HG03558 (cell line): ENCODE measurements at regions not wholly inside any gene's neighbourhood (a gene's known extent, or its start where the extent isn't known, plus 50 kb on each side); places are given as distances from the start of the nearest gene placed in this dataset.
"Not testable (repeated sequence)": the region's sequence is repeated elsewhere in the genome, so short reads cannot be mapped to it uniquely, and the experiment has no call there.

Source experiments
- ATAC-seq: cut with Tn5 transposase; IDR thresholded peaks from one replicate; pipeline ENCODE4 v1.9.1; 2021; ENCODE audit warnings: moderate number of reproducible peaks; ENCODE audit not compliant: unreplicated experiment; ENCODE audit errors: extremely low read depth

DNA sequence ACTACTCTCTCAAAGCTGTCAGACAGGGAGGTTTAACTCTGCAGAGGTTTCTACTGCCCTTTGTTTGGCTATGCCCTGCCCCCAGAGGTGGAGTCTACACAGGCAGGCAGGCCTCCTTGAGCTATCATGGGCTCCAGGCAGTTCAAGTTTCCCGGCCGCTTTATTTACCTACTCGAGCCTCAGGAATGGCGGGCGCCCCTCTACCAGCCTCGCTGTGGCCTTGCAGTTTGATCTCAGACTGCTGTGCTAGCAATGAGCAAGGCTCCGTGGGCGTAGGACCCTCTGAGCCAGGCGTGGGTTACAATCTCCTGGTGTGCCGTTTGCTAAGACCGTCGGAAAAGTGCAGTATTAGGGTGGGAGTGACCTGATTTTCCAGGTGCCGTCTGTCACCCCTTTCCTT lies 124.3 kb downstream of the PTCHD1 start:
- not testable (repeated sequence) for ATAC-seq

DNA sequence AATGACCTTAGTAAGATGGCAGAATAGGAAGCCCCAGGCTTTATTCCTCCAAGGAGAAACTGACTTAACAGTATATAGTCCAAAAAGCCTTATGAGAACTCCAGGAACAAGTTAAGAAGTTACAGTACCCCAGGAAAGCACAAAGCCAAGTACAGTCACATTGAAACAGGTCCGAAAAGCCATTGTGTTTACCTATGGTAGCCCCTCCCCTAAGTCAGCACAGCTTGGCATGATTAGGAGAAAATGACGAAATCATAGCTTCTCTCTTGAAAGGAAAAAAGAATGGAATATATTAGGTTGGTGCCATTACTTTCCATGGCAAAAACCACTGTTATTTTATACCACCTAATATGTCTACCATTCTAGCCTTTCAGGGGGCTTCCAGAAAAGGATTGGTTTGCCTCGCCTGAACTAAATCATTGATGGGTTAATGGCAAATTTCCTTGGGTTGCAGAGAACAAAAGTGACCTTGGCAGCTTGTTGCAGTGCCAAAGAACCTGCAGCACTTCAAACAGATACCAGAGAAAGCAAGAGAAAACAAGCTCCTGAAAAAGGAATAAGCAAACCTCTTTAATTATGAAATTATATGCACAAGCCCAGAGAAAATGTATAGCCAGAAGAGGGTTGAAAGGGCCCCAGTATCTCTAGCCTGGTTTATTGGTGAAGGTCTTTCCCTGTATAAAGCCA lies 130.6 kb downstream of the PTCHD1 start:
- ATAC-seq = no peak

DNA sequence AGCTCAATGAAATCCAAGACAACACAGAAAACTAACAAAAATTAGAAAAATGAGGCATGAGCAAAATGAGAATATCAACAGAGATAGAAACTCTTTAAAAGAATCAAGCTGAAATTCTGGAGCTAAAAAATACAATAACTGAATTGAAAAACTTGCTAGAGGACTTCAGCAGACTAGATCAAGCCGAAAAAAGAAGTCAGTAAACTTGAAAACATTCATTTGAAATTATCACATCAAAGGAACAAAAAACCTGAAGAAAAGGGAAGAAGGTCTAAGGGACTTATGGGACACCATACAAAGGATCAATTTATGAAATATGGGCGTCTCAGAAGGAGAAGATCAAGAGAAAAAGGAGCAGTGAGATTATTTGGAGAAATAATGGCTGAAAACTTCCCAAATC lies 131.3 kb downstream of the PTCHD1 start:
- ATAC-seq = no peak

DNA sequence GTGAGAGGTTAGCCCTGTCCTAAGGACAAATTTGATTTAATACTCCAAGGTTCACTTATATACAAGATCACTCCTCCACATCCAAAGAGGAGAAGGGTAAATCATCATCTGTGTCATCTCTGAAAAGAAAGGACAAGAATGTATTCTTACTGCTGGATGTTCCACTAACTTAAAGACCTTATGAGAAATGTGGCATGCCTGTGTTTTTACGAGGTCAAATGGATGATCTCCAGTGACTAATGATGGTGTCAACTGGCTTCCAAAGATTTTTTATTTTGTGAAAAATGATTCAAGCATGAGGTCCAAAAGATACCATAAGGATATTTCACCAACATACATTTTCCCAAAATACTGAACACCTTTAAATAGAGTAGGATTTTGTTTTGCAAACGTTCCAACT lies 143.4 kb downstream of the PTCHD1 start:
- no peak for ATAC-seq

DNA sequence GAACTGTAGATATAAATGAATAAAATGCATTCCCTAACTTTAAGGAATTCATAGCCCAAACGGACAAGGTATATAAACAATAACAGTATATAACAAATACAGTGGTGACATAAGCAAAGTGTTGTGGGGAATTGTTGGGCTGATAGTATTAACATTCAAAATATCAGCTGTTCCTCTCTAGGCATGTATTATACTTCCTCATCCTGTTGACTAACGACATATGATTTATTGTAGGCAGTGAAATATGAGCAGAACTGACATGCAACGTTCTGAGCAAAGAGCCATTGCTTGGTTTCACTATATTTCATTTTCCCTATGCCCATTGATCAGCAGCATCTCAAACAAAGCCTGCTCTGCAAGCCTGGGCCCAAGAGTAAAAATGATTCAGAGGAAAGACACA lies 143.9 kb downstream of the PTCHD1 start:
- no peak for ATAC-seq

DNA sequence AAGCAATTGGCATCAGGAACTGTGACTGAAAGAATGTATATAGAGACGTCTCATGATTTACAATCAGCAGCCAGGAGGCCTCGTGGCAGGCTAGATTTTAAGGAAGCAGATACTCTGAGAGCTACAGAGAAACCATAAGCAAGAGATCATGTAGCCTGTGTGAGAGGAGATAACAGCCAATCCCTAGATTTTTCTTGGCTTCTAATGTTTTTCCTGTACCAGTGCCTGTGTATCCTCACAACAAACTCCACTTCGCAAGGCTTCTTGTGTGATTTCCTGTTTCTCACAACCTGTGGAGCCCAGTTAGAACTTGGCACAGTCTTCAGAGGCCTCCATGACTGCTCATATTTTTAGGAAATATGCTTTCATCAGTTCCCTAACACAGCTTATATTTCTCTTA lies 147.9 kb downstream of the PTCHD1 start:
- no peak for ATAC-seq

DNA sequence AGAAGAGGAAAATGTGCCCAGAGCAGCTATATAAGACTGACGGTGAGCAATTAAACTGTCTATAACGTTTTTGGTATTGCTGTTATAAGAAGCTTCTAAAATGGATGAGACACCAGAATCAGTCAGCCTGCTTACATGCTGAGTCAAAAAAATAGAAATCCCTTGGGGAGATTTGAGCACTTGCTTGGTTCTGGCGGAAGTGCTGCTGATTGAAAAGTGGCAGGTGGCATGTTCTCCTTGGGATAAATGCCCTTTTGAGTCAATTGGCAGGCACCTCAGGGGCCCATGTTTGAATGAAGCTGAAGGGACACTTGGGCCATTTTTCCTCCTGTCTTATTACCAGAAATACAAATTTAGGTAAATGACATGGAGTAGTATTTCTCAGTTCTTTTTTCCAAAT lies 148.7 kb downstream of the PTCHD1 start:
- ATAC-seq = no peak

DNA sequence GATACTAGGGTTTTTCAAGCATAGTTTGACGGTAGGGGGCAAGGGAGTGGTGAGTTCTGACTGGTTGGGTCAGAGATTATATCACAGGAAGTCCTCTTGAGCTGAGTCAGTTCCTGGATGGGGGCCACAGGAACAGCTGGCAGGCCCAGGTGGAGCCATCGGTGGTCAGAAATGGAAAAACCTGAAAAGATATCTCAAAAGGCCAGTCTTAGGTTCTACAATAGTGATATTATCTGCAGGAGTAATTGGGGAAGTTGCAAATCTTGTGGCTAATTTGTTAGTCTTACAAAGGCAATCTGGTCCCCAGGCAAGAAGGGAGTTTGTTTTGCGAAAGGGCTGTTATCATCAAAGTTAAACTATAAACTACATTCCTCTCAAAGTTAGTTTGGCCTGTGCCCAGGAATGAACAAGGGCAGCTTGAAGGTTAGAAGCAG lies 159.3 kb downstream of the PTCHD1 start:
- ATAC-seq = peak; percentile 68

DNA sequence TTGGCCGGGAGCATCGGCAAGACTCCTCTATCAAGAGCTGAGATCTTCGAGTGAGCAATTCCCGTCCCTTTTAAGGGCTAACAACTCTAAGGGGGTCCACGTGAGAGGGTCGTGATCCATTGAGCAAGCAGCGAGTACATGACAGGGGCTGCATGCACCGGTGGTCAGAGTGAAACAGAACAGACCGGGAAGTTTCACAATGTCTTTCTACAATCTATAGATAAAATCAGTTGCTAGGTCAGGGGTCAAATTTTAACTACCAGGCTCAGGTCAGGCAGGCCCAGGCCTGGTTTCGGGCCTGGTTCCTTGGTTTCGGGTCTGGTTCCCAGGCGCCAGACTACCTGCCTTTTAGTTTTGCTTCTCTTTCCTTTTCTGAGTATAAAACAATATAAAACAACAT lies 160.1 kb downstream of the PTCHD1 start:
- no peak for ATAC-seq

DNA sequence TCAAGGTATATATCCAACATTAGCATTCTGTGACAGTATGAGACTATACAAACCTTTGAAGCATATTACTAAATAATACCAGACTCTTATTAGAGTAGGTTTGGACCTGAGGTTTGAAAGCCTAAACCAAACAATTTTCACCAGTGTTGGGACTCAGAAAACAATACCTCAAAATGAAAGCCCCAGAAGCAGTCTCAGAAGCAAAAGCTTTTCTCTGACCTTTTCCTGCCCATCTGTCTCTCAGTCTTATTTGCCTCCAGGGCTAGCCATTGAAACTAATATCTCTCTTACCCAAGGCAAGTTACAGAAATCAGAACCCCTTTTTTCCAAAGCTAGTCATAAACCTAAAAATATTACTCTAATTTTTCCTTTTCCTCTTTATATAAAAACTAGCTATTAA lies 163.3 kb downstream of the PTCHD1 start:
- no peak for ATAC-seq

DNA sequence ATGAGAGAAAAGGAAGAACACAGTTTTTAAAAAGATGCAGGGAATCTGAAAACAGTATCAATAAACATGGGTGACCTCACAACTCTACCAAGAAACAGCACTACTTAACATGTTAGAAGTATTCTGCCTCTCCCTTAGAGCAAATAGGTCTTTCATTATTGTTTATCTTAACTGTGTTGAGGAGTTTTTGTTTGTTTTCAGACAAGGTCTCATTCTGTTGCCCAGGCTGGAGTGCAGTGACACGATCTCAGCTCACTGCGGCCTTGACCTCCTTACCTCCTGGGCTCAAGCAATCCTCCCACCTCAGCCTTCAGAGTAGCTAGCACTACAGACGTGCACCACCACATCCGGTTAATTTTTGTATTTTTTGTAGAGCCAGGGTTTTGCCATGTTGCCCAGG lies 165.3 kb upstream of the PRDX4 start:
- ATAC-seq = no peak

DNA sequence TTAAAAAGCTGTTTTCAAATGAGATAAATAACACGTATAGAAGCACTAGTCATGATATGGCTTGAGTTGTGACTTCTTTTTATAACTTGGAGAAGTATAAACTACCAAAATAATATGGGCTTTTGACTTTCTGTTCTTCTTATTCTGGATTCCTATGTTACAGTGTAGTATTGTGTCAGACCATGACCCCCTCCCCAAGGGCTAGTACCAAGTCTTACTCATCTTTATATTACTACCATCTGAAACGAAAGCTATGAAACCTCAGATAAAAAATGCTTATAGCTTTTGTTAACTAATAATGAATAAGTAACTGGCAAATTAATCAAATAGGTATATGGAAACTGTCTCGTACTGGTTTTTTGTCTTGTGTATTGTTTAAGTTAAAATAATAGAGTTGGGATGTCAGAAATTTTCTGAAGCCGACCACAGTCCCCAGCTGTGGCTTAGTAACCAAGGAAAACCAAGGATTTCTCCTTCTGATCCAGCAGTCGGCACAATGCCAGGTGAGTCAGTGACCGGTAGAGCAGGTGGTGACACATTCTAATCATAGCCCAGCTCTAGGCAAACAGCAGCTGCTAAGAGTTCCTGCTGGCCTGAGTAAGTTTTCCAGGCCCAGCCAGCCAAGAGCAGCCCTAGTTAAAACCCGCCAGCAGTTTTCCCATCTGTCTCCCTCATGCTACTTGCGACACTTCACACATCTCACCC lies 163.3 kb upstream of the PRDX4 start:
- no peak for ATAC-seq

DNA sequence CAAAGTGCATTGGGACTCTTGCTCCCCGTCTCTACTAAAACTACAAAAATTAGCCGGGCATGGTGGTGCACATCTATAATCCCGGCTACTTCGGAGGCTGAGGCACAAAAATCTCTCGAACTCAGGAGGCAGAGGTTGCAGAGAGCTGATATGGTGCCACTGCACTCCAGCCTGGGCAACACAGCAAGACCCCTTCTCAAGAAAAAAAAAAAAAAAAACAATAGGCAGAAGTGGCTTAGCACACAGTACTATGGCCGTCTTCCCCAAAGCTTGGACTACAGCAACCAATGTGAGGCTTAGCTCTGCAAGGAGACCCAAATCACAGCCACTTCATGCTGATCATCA lies 162.8 kb upstream of the PRDX4 start:
- no peak for ATAC-seq

DNA sequence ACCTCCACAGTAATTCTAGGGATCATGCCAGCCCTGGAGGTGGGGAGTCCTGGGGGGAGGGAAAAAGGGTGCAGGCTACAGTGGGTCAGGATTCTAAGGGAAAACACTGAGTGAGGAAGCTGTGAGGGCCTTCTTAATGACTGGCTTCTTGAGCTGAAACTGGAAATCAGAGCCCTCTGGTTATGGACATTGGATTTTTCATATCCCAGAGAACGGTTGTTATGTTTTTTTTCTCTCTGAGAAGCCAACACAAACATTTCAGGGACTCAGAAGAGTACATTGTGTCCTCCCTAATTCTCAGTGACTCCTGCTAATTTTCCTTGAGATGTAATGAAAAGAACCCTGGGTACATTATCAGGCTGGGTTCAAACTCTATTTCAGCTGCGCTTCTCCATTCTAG lies 162.4 kb upstream of the PRDX4 start:
- ATAC-seq = no peak

DNA sequence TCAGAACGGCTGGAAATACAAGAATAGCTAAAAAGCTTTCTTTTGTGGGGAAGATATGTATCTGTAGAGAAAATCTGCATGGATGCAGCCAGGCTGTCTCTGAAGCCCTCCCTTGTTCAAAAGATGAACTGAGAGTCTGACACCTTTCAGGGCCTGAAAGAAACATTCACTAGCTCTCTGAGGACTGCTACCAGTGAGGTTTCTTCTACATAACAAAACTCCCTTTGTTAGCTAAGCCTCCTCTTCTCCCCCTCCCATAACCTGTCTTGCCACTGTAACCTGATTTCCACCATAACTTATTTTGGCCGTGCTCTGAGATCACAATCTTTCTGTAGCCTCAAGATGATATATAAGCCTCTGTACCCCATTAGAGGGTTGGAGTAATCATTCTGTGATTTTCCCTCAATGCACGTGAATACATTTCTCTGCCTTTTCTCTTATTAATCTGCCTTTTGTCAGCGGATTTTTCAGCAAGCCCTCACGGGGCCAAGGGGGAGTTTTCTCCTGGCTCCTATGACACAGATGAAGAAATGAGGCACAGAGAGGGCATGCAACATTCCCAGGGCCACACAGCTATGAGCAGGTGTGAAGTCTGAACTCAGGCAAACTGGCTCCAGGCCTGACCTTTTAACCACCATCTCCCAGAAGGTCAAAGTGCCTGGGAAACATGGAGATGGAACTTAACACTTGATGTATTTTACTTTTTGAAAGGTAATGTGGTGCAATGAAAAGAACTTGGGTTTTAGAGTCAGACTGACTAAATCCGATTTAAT lies 161.6 kb upstream of the PRDX4 start:
- no peak for ATAC-seq

DNA sequence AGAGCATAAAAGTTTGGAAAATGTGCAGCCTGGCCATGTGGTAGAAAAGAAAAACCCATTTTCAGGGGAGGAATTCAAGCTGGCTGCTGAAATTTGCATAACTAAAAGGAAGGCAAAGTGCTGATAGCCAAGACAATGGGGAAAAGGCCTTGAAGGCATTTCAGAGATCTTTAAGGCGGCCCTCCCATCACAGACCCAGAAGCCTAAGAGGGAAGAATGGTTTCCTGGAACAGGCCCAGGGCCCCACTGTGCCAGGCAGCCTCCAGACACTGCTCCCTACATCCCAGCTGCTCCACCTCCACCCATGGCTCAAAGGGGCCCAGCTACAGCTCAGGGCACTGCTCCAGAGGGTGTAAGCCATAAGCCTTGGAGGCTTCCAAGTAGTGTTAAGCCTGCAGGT lies 158.0 kb upstream of the PRDX4 start:
- no peak for ATAC-seq

DNA sequence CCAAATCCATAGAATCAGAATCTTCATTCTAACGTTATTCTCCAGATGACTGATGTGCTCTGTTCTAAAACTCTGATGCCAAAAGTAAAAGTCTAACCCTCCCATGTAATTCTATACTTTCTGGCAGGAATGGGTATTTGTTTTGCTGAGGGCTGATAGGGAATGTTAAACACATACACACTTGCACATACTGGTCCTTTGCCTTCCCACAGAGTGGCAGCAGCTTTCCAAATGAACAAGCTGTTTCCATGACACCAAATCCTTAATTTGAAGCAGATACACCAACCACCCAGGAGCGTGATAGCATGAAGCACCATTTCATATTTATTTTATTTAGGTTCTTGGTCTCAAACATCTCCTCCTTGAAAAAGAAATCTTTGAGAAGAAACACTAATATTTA lies 155.5 kb upstream of the PRDX4 start:
- ATAC-seq = no peak

DNA sequence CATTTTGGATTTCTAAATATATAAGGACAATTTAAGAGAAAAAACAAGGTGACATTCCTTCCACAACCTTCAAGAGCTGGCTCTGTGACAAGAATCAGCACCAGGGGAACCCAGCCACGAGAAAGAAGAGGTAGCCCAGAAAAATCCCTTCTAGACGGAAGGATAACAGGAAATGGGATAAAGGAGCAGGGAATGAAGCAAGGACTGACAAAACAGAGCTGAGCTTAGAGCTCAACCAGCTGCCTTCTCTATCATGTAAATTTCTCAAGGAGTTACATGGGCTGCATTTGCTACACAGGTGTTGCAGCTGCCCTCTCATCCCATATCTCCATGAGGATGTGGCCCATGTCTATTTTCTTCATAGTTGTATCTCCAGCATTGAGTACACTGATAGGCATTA lies 154.2 kb upstream of the PRDX4 start:
- ATAC-seq = no peak

DNA sequence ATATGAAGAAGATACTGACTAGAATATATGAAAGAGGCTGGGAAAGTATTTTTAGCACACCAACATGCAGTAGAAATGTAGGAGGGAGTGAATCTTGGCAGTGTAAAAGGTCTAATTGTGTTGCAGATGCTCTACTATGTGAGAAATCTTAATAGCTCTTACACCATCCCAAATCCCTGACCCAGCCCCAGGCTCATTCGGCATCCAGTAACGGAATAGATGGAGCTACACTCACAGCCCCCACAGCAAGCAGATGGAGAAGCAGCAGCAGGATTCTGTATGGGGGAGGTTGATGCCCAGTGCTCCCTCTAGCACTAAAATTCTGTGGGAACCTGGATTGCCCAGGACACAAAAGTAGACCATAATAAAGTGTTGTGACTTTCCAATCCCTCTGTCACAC lies 153.2 kb upstream of the PRDX4 start:
- ATAC-seq = no peak

DNA sequence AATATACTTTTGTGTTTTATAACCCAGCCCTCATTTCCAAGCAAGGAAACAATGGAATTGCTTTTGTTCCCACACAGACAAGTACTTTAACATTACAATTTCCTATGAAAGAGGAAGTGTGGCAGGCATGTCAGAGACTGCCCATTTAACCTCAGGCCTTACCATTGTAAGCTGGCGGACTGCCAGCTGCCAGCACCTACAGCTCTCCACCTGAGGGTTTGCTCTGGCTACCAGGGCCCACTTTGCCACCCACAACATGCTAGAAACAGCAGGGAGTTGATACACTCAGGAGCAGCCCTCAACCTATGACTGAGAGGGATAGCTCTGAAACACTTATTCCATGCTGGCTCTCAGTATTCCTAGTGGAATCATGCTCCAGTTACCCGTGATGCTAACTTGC lies 152.3 kb upstream of the PRDX4 start:
- ATAC-seq = no peak

DNA sequence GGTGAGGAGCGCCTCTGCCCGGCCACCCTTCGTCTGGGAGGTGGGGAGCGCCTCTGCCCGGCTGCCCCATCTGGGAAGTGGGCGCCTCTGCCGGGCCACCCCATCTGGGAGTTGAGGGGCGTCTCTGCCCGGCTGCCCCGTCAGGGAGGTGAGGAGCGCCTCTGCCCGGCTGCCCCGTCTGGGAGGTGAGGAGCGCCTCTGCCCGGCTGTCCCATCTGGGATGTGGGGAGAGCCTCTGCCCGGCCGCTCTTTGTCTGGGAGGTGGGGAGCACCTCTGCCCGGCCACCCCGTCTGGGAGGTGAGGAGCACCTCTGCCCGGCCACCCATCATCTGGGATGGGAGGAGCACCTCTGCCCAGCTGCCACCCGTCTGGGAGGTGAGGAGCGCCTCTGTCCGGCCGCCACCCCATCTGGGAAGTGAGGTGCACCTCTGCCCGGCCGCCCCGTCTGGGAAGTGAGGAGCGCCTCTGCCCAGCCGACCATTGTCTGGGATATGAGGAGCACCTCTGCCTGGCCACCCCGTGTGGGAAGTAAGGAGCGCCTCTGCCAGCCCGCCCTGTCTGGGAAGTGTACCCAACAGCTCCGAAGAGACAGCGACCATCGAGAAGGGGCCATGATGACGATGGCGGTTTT lies 144.2 kb upstream of the PRDX4 start:
- not testable (repeated sequence) for ATAC-seq
